ENCODE measurements at regions not wholly inside any gene's neighbourhood (a gene's known extent, or its start where the extent isn't known, plus 50 kb on each side); places are given as distances from the start of the nearest gene placed in this dataset.

DNA sequence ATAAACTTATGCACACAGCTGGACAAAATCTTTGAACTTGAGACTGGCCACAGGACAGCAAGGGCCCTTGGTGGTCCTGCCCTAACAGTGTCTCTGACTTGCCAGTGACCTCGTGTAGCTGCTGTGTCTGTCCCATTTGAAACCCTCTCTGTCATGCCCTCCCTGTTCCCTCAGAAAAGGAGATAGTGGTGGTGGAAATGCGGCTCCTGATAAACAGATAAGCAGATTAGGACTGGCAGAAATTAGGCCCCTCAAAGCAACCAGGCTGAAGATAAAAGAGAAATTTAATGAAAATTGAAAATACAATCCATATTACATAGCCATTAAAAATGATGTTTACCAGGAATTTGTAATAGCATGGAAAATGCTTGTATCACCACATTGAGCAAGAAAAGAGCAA is 136.6 kb upstream of the ATP6AP2 start:
- no peak overlapping the region for H3K4me3 ChIP-seq (ENCODE audit: insufficient read depth, low read length, poor library complexity, severe bottlenecking)
- no peaks in the 10 kb centered on the region for H3F3A ChIP-seq (ENCODE audit: insufficient read depth)
- H3K79me2 ChIP-seq (ENCODE audit: insufficient read depth, low read length) = no peaks in the 10 kb centered on the region
- H3K27ac ChIP-seq (ENCODE audit: low read depth, low read length) = no peak overlapping the region
- no peaks in the 10 kb centered on the region for H4K20me1 ChIP-seq (ENCODE audit: low read depth, low read length)
- no peak overlapping the region for H3K4me2 ChIP-seq (ENCODE audit: low read depth, low read length, poor library complexity, severe bottlenecking)
- H3K9me2 ChIP-seq (replicated peaks; ENCODE audit: insufficient read depth, low read length) = no peaks in the 10 kb centered on the region
- H3K9ac ChIP-seq (ENCODE audit: low read length) = no peak overlapping the region
- H3K9me3 ChIP-seq (ENCODE audit: insufficient read depth, low read length) = no peaks in the 10 kb centered on the region
- no peaks in the 10 kb centered on the region for H3K27me3 ChIP-seq (ENCODE audit: low read length)
- TF ChIP-seq EZH2phosphoT487 (conservative IDR thresholded peaks at IDR 0.05; ENCODE audit: low read length) = no peak
- TF ChIP-seq, protein P1, sequence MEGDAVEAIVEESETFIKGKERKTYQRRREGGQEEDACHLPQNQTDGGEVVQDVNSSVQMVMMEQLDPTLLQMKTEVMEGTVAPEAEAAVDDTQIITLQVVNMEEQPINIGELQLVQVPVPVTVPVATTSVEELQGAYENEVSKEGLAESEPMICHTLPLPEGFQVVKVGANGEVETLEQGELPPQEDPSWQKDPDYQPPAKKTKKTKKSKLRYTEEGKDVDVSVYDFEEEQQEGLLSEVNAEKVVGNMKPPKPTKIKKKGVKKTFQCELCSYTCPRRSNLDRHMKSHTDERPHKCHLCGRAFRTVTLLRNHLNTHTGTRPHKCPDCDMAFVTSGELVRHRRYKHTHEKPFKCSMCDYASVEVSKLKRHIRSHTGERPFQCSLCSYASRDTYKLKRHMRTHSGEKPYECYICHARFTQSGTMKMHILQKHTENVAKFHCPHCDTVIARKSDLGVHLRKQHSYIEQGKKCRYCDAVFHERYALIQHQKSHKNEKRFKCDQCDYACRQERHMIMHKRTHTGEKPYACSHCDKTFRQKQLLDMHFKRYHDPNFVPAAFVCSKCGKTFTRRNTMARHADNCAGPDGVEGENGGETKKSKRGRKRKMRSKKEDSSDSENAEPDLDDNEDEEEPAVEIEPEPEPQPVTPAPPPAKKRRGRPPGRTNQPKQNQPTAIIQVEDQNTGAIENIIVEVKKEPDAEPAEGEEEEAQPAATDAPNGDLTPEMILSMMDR (IDR thresholded peaks at IDR 0.05; ENCODE audit: insufficient read depth, low read length, poor library complexity, severe bottlenecking) = no peak
- H3K36me3 ChIP-seq (ENCODE audit: low read length) = no peaks in the 10 kb centered on the region
- H2AFZ ChIP-seq (ENCODE audit: low read depth, low read length, severe bottlenecking) = no peak overlapping the region

DNA sequence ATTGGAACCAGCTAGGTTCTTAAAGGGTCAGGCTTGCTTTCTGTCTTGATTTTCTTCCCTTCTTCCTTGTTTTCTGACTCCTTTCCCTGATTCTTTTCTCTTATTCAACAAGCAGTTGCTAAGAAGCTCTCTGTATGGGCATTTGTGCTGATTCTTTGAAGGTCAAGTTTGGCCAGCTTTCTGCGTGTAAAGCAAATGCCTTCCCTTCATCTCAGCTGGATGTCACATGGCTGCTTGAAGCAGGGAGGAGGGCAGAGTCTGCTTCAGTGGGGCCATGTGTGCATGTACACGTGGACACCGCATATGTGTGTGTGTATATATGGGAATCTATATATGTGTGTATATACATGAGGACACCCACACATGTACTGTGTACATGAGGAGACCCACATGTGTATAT is 139.9 kb upstream of the ATP6AP2 start:
- no peaks in the 10 kb centered on the region for H3K36me3 ChIP-seq (ENCODE audit: low read length)
- no peaks in the 10 kb centered on the region for H3K79me2 ChIP-seq (ENCODE audit: insufficient read depth, low read length)
- H3K9me2 ChIP-seq (replicated peaks; ENCODE audit: insufficient read depth, low read length) = no peaks in the 10 kb centered on the region
- no peaks in the 10 kb centered on the region for H3K9me3 ChIP-seq (ENCODE audit: insufficient read depth, low read length)
- H3K4me3 ChIP-seq (ENCODE audit: insufficient read depth, low read length, poor library complexity, severe bottlenecking) = no peak overlapping the region
- H3F3A ChIP-seq (ENCODE audit: insufficient read depth) = no peaks in the 10 kb centered on the region
- no peaks in the 10 kb centered on the region for H4K20me1 ChIP-seq (ENCODE audit: low read depth, low read length)
- H2AFZ ChIP-seq (ENCODE audit: low read depth, low read length, severe bottlenecking) = no peak overlapping the region
- H3K4me2 ChIP-seq (ENCODE audit: low read depth, low read length, poor library complexity, severe bottlenecking) = no peak overlapping the region
- no peaks in the 10 kb centered on the region for H3K27me3 ChIP-seq (ENCODE audit: low read length)
- no peak overlapping the region for H3K9ac ChIP-seq (ENCODE audit: low read length)
- no peak overlapping the region for H3K27ac ChIP-seq (ENCODE audit: low read depth, low read length)
- no peak for TF ChIP-seq EZH2phosphoT487 (conservative IDR thresholded peaks at IDR 0.05; ENCODE audit: low read length)
- TF ChIP-seq, protein P1 (IDR thresholded peaks at IDR 0.05; ENCODE audit: insufficient read depth, low read length, poor library complexity, severe bottlenecking) = no peak

DNA sequence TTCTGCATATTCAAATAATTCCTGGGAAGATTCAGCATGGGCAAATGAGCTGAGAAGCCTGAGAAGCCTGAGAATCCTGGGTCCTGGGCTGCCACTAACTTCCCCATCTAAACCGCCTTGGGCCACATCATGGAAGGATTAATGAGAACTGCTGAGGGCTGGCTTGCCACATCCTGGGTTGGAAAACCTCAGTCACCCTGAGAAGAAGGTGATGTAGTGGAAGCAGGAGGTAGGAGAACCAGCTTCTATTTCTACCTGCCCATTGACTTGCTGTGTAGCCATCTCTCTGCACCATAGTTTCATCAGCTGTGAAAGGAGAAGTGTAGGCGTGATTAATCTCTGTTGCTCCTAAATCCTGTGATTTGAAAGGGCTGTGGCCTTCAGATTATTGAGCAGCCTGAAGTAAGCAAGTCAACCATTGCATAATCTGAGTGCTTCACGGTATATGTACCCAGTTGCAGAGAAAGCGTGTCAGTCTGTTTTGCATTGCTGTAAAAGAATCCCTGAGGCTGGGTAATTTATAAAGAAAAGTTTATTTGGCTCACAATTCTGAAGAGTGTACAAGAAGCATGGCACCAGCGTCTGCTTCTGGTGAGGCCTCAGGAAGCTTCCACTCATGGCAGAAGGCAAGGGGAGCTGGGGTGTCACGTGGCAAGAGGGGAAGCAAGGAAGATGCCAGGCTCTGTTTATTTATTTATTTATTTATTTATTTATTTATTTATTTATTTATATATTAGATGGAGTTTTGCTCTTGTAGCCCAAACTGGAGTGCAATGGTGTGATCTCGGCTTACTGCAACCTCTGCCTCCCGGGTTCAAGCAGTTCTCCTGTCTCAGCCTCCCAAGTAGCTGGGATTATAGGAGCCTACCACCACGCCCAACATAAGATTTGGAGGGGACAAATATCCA is 140.9 kb upstream of the ATP6AP2 start:
- Histone ChIP-seq H3K9me3 (ENCODE audit: insufficient read depth, low read length) (no peaks in the 10 kb centered on the region), H3K4me2 (ENCODE audit: low read depth, low read length, poor library complexity, severe bottlenecking) (no peak overlapping the region)
- TF ChIP-seq, protein P1 (IDR thresholded peaks at IDR 0.05; ENCODE audit: insufficient read depth, low read length, poor library complexity, severe bottlenecking) = no peak
- TF ChIP-seq EZH2phosphoT487 (conservative IDR thresholded peaks at IDR 0.05; ENCODE audit: low read length) = no peak

More for the DNA sequence above, 140.9 kb upstream of the ATP6AP2 start:
- H3K79me2 ChIP-seq (ENCODE audit: insufficient read depth, low read length) = no peaks in the 10 kb centered on the region
- no peaks in the 10 kb centered on the region for H3K9me2 ChIP-seq (replicated peaks; ENCODE audit: insufficient read depth, low read length)
- H3K9ac ChIP-seq (ENCODE audit: low read length) = no peak overlapping the region
- H3K27me3 ChIP-seq (ENCODE audit: low read length) = no peaks in the 10 kb centered on the region
- H3K27ac ChIP-seq (ENCODE audit: low read depth, low read length) = no peak overlapping the region
- H4K20me1 ChIP-seq (ENCODE audit: low read depth, low read length) = no peaks in the 10 kb centered on the region
- H3K4me3 ChIP-seq (ENCODE audit: insufficient read depth, low read length, poor library complexity, severe bottlenecking) = no peak overlapping the region
- H2AFZ ChIP-seq (ENCODE audit: low read depth, low read length, severe bottlenecking) = no peak overlapping the region
- no peaks in the 10 kb centered on the region for H3K36me3 ChIP-seq (ENCODE audit: low read length)
- no peaks in the 10 kb centered on the region for H3F3A ChIP-seq (ENCODE audit: insufficient read depth)

All from SU-DHL-6 (cell line).